ENCODE measurements at regions not wholly inside any gene's neighbourhood (a gene's known extent, or its start where the extent isn't known, plus 50 kb on each side); places are given as distances from the start of the nearest gene placed in this dataset.

DNA sequence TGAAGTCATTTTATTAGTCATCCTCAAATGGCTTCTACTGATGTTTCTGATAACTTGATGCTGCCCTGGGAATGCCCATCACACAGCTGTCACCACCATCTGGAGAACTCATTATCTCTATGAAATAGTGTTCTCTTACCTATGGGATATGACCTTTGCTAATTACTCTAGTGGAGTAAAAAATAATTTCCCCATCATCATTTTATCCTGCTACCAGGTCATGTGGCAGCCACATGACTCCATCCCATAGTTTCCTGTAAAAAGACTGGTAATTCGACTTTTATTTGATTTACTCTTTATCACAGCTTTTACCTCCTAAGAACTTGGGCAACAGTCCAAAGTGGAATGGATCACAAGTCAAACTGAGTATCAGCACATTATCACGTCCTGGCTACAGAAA is 76.1 kb upstream of the USP25 start:
- no peak for TF ChIP-seq ZFX (IDR thresholded peaks at IDR 0.05)
- no peak for TF ChIP-seq CTCF (conservative IDR thresholded peaks at IDR 0.05)
- H3K27ac ChIP-seq, result no peak overlapping the region

- H3K27ac ChIP-seq, result no peak overlapping the region
- no peak for TF ChIP-seq ZFX (IDR thresholded peaks at IDR 0.05)
- TF ChIP-seq CTCF (conservative IDR thresholded peaks at IDR 0.05), result no peak
These were observed 75.6 kb upstream of the USP25 start for GRCh38 chr21:15654171-15654570.

- no peak for TF ChIP-seq CTCF (conservative IDR thresholded peaks at IDR 0.05)
- no peak for TF ChIP-seq ZFX (IDR thresholded peaks at IDR 0.05)
- H3K27ac ChIP-seq, result no peak overlapping the region
These were observed 69.9 kb upstream of the USP25 start for GRCh38 chr21:15659753-15660422.

DNA sequence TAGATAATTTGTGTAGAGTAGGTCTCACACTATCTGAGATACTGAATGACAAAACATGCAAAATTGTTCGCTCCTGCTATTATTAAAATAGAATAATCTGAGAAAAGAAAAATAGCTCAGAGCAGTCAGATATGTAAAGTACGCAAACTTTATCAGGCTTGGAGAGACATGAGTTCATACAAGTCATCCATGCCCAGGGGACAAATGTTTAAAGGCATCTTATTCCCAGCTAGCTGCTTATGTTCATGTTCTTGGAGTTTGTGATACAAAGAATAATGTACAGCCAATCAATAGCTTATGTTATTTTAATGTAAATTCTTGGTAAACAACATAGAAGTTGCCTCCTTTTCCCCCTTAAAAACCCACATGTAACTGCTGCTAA is 69.4 kb upstream of the USP25 start:
- no peak overlapping the region for H3K27ac ChIP-seq
- TF ChIP-seq ZFX (IDR thresholded peaks at IDR 0.05) (no peak), CTCF (conservative IDR thresholded peaks at IDR 0.05) (no peak)

- TF ChIP-seq CTCF (conservative IDR thresholded peaks at IDR 0.05) (no peak), ZFX (IDR thresholded peaks at IDR 0.05) (no peak)
These were observed 62.8 kb upstream of the USP25 start for GRCh38 chr21:15667010-15667409.

GRCh38 chr21:15667819-15668218 is 62.0 kb upstream of the USP25 start:
- no peak for TF ChIP-seq ZFX (IDR thresholded peaks at IDR 0.05)
- no peak for TF ChIP-seq CTCF (conservative IDR thresholded peaks at IDR 0.05)
- H3K27ac ChIP-seq, result no peak overlapping the region

More at GRCh38 chr21:15667010-15667409, 62.8 kb upstream of the USP25 start:
- H3K27ac ChIP-seq, result no peak overlapping the region

- H3K27ac ChIP-seq, result no peak overlapping the region
- TF ChIP-seq CTCF (conservative IDR thresholded peaks at IDR 0.05) (no peak), ZFX (IDR thresholded peaks at IDR 0.05) (no peak)
These were observed 60.5 kb upstream of the USP25 start for GRCh38 chr21:15669247-15669646.

All from C4-2B (cell line).